ENCODE measurements at regions not wholly inside any gene's neighbourhood (a gene's known extent, or its start where the extent isn't known, plus 50 kb on each side); places are given as distances from the start of the nearest gene placed in this dataset.

DNA sequence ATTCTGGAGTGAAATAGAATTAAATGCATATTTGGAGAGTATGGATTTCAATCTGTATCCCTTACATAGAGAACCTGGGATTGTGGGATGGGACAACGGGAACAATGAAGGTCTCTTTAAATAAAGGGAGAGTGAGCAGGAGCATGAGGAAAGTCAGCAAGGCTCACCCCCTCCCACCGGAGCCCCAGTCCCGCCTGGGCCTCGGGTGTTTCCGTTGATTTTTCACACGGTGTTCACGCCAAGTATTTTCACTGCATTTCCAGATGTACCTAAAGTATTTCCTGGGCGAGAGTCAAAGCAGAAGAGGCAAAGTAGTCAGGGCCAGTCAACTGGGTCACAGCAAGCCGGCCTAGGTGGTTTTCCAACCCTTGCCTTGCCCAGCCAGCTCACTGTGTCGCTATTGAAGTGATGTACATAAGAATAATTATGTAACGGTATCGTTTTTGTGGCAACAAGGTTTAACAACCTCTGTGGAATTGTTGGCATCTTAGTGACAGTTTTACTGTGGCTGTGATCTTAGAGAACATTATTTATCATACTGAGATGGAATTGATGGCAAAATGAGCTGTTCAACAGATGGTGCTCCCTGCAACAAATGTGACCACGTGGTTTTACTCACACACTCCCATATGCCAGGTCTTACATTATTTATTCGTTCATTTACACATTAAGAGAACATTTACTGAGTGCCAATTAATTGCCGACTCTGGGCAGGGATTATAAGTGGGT is 177.3 kb downstream of the ADAMTS15 start:
- Histone ChIP-seq H3K4me1 (replicated peaks in 1 of 2) (no peaks in the 10 kb centered on the region), H3K4me3 (no peak overlapping the region), H3K27ac (no peak overlapping the region), H3K36me3 (replicated peaks in 1 of 2) (no peaks in the 10 kb centered on the region), H3K27me3 (no peaks in the 10 kb centered on the region), H3K9me3 (replicated peaks in 1 of 3) (no peaks in the 10 kb centered on the region)
- DNase-seq = no peak
- TF ChIP-seq POLR2A (IDR thresholded peaks at IDR 0.05) (no peak), CTCF (IDR thresholded peaks at IDR 0.05) (no peak)
- WGBS, 4 donors = 72 to 76% (median 73%) methylated on average over 15 of the region's 15 CpGs
- intact Hi-C loops (cut with DNase I) = no loop called here

- no peak overlapping the region for H3K27ac ChIP-seq
- no peak overlapping the region for H3K4me3 ChIP-seq
- H3K36me3 ChIP-seq (replicated peaks in 1 of 2) = no peaks in the 10 kb centered on the region
- WGBS, 4 donors = 72 to 76% (median 75%) methylated on average over 9 of the region's 9 CpGs
- H3K27me3 ChIP-seq = no peaks in the 10 kb centered on the region
- intact Hi-C loops (cut with DNase I) = no loop called here
- H3K4me1 ChIP-seq (replicated peaks in 1 of 2) = no peaks in the 10 kb centered on the region
- H3K9me3 ChIP-seq (replicated peaks in 1 of 3) = no peaks in the 10 kb centered on the region
- DNase-seq = no peak
- TF ChIP-seq CTCF (IDR thresholded peaks at IDR 0.05) (no peak), POLR2A (IDR thresholded peaks at IDR 0.05) (no peak)
Observed at GRCh38 chr11:130629039-130629438, 180.6 kb downstream of the ADAMTS15 start.

- WGBS, 4 donors = 83 to 93% (median 87%) methylated on average over 3 of the region's 3 CpGs
- intact Hi-C loops (cut with DNase I) = no loop called here
- TF ChIP-seq POLR2A (IDR thresholded peaks at IDR 0.05) = no peak
- no peak for TF ChIP-seq CTCF (IDR thresholded peaks at IDR 0.05)
- DNase-seq = no peak
- no peaks in the 10 kb centered on the region for H3K9me3 ChIP-seq (replicated peaks in 1 of 3)
- no peaks in the 10 kb centered on the region for H3K27me3 ChIP-seq
- no peaks in the 10 kb centered on the region for H3K36me3 ChIP-seq (replicated peaks in 1 of 2)
- H3K4me3 ChIP-seq = no peak overlapping the region
- no peaks in the 10 kb centered on the region for H3K4me1 ChIP-seq (replicated peaks in 1 of 2)
- no peak overlapping the region for H3K27ac ChIP-seq
Observed at GRCh38 chr11:130631119-130631518, 182.7 kb downstream of the ADAMTS15 start.

DNA sequence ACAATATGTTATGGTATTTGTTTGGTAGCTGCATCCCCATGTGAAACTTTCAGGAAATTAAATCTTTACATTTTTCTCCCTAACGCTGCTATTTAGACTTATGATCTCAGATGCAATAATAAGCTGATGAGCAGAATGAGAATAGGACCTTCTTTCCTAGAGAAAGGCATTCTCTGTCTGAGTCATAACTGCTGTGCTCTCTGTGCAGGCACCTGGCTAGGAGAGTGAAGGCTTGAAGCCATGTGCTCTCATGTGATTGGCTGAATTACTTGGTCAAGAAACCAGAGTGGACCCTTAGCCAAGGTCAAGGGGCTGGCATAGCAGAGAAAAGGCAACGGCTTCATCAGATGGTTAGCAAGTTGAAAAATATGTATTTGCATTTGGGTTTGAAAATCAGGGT is 185.0 kb downstream of the ADAMTS15 start:
- Histone ChIP-seq H3K9me3 (replicated peaks in 1 of 3) (no peaks in the 10 kb centered on the region), H3K27me3 (no peaks in the 10 kb centered on the region), H3K27ac (no peak overlapping the region), H3K4me1 (replicated peaks in 1 of 2) (no peaks in the 10 kb centered on the region), H3K4me3 (no peak overlapping the region), H3K36me3 (replicated peaks in 1 of 2) (no peaks in the 10 kb centered on the region)
- intact Hi-C loops (cut with DNase I) = no loop called here
- TF ChIP-seq POLR2A (IDR thresholded peaks at IDR 0.05) (no peak), CTCF (IDR thresholded peaks at IDR 0.05) (no peak)
- WGBS, 4 donors = 49 to 64% (median 58%) methylated on average over 2 of the region's 2 CpGs
- no peak for DNase-seq
